Spleen (tissue), 7 donors: ENCODE measurements at regions not wholly inside any gene's neighbourhood (a gene's known extent, or its start where the extent isn't known, plus 50 kb on each side); places are given as distances from the start of the nearest gene placed in this dataset.

Experiments used
- POLR2A ChIP-seq, 3 donors: fragments of 450-650 bp; IDR thresholded peaks; one replicate each; pipeline ENCODE4 v1.5.1; 2017; ENCODE audit warnings: antibody characterized with exemption in 3 of 3, mild to moderate bottlenecking in 1 of 3
- POLR2AphosphoS5 ChIP-seq, 3 donors: sonication (generic); formaldehyde crosslinking; IDR thresholded peaks; one replicate each; pipeline ENCODE4 v1.5.1; 2017; ENCODE audit warnings: antibody characterized with exemption in 3 of 3
- TF ChIP-seq, protein P1 (sequence below), 11 experiments: fragments of 200-600 bp in 7 of 11; fragments of 450-650 bp in 4 of 11; sonication (generic) in 4 of 11; IDR thresholded peaks in 8 of 11; conservative IDR thresholded peaks in 3 of 11; 1 replicate in 7 of 11; 2 replicates in 4 of 11; pipeline versions ENCODE4 v1.4.0 to v1.8.0; 2016 to 2021; ENCODE audit warnings: antibody characterized with exemption in 11 of 11, inconsistent platforms in 4 of 11, mild to moderate bottlenecking in 1 of 11
- donor health status: DM: no; HTN: no; CAD: no; lungs with moderate emphysema.
- donor health status: DM: no; HTN: no; CAD: no.
- donor health status: DM: no; HTN: no; CAD: no.

DNA sequence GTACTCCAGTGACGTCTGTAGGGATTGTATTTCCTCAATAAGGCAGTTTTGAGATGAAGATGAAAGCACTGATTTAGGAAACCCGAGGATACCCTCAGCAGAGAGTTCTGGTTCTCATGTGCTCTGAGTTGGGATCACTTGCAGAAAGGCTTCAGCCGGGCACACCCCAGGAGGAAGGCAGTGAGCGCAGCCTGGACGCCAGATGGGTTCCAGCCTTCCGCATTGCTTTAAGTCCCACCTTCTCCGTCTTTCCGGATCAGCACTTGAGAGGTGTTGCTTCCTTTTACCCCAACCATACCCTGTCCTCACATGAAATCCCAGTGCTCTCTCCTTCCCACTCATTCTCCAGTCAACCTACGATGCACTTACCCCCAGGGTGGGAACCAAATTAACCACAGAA lies 239.5 kb upstream of the CADM1 start:
- TF ChIP-seq, protein P1, sequence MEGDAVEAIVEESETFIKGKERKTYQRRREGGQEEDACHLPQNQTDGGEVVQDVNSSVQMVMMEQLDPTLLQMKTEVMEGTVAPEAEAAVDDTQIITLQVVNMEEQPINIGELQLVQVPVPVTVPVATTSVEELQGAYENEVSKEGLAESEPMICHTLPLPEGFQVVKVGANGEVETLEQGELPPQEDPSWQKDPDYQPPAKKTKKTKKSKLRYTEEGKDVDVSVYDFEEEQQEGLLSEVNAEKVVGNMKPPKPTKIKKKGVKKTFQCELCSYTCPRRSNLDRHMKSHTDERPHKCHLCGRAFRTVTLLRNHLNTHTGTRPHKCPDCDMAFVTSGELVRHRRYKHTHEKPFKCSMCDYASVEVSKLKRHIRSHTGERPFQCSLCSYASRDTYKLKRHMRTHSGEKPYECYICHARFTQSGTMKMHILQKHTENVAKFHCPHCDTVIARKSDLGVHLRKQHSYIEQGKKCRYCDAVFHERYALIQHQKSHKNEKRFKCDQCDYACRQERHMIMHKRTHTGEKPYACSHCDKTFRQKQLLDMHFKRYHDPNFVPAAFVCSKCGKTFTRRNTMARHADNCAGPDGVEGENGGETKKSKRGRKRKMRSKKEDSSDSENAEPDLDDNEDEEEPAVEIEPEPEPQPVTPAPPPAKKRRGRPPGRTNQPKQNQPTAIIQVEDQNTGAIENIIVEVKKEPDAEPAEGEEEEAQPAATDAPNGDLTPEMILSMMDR (IDR thresholded peaks at IDR 0.05 in 8 of 11, conservative IDR thresholded peaks at IDR 0.05 in 3 of 11), result no peak
- TF ChIP-seq POLR2A (IDR thresholded peaks at IDR 0.05) (no peak), POLR2AphosphoS5 (IDR thresholded peaks at IDR 0.05) (no peak)
